IMR-90 (cell line): ENCODE measurements at regions not wholly inside any gene's neighbourhood (a gene's known extent, or its start where the extent isn't known, plus 50 kb on each side); places are given as distances from the start of the nearest gene placed in this dataset.

Experiments used
- ATAC-seq: fragments of 200-7000 bp; cut with Tn5 transposase; 2 replicates; pipeline ENCODE4 v1.9.1; 2020; ENCODE audit warnings: low read depth, mild to moderate bottlenecking, moderate library complexity
- BruUV-seq: library from RNA; stranded (reverse); fragments of 400-500 nt; replicated peaks from 2 replicates; lab custom pipeline; 2021; lab: Mats Ljungman, UMichigan
- CTCF ChIA-PET: fragments of 300-600 bp; formaldehyde crosslinking; extraction: SDS; loops from one replicate; lab custom pipeline; 2021; ENCODE audit warnings: antibody characterized with exemption; lab: Yijun Ruan, JAX
- POLR2A ChIA-PET: fragments of 300-600 bp; sonication (Branson Sonifier 250); formaldehyde crosslinking; loops from one replicate; lab custom pipeline; 2022; ENCODE audit warnings: antibody characterized with exemption; ENCODE audit not compliant: unreplicated experiment; lab: Charles Lee
- DNase-seq: peaks from one replicate; pipeline ENCODE4 v3.0.0; 2013
- H2AFZ ChIP-seq: replicated peaks from 2 replicates; pipeline ENCODE3; 2013; ENCODE audit warnings: low read length, mild to moderate bottlenecking; ENCODE audit not compliant: poor library complexity
- H2AK5ac ChIP-seq: 2 replicates; pipeline ENCODE4 v1.6.1; 2013; ENCODE audit warnings: low read depth, low read length, inconsistent platforms
- H2AK9ac ChIP-seq: replicated peaks from 2 replicates; pipeline ENCODE3; 2013; ENCODE audit warnings: mild to moderate bottlenecking, low read depth, low read length, moderate library complexity; ENCODE audit not compliant: poor library complexity
- H2BK120ac ChIP-seq: 2 replicates; pipeline ENCODE4 v1.6.1; 2013; ENCODE audit warnings: low read depth, low read length, inconsistent platforms
- H2BK15ac ChIP-seq: 3 replicates; pipeline ENCODE4 v1.6.1; 2013; ENCODE audit warnings: low read depth, low read length, inconsistent platforms
- H2BK20ac ChIP-seq: 2 replicates; pipeline ENCODE4 v1.6.1; 2013; ENCODE audit warnings: low read depth, mild to moderate bottlenecking, inconsistent platforms, low read length, moderate library complexity
- H2BK5ac ChIP-seq: 2 replicates; pipeline ENCODE4 v1.6.1; 2013; ENCODE audit warnings: mild to moderate bottlenecking, low read depth, low read length, inconsistent platforms; ENCODE audit not compliant: poor library complexity, severe bottlenecking
- H3K14ac ChIP-seq: replicated peaks from 2 replicates; pipeline ENCODE4 v1.6.1; 2013; ENCODE audit warnings: low read depth, low read length, inconsistent platforms
- H3K18ac ChIP-seq: 2 replicates; pipeline ENCODE4 v1.6.1; 2013; ENCODE audit warnings: low read depth, low read length, control low read depth
- H3K23ac ChIP-seq: 2 replicates; pipeline ENCODE4 v1.6.1; 2013; ENCODE audit warnings: low read depth, low read length, inconsistent platforms
- H3K27ac ChIP-seq: 2 replicates; pipeline ENCODE4 v1.5.1; 2013; ENCODE audit warnings: mild to moderate bottlenecking, control low read depth, low read length; ENCODE audit not compliant: insufficient read depth
- H3K27me3 ChIP-seq: 2 replicates; pipeline ENCODE4 v1.6.1; 2013; ENCODE audit warnings: low read length; ENCODE audit not compliant: control insufficient read depth, insufficient read depth
- H3K36me3 ChIP-seq: 2 replicates; pipeline ENCODE4 v1.6.1; 2013; ENCODE audit warnings: low read length, mixed read lengths; ENCODE audit not compliant: control insufficient read depth, insufficient read depth
- H3K4ac ChIP-seq: 2 replicates; pipeline ENCODE4 v1.6.1; 2013; ENCODE audit warnings: low read depth, low read length, inconsistent platforms
- H3K4me1 ChIP-seq: 2 replicates; pipeline ENCODE4 v1.6.1; 2013; ENCODE audit warnings: low read length, mixed read lengths; ENCODE audit not compliant: control insufficient read depth, insufficient read depth
- H3K4me2 ChIP-seq: 2 replicates; pipeline ENCODE4 v1.6.1; 2013; ENCODE audit warnings: low read depth, mild to moderate bottlenecking, control low read depth, low read length, moderate library complexity
- H3K4me3 ChIP-seq: 2 replicates; pipeline ENCODE4 v1.5.1; 2013; ENCODE audit warnings: low read depth, mild to moderate bottlenecking, control low read depth, low read length, moderate library complexity; ENCODE audit not compliant: insufficient read depth
- H3K56ac ChIP-seq: 2 replicates; pipeline ENCODE4 v1.6.1; 2013; ENCODE audit warnings: low read length, inconsistent platforms; ENCODE audit not compliant: insufficient read depth; ENCODE audit errors: extremely low read depth
- H3K79me1 ChIP-seq, 2 experiments: 2 replicates each; pipeline ENCODE4 v1.6.1; 2013; ENCODE audit warnings: low read length in 2 of 2, inconsistent platforms in 1 of 2, low read depth in 1 of 2
- H3K9ac ChIP-seq: 2 replicates; pipeline ENCODE4 v1.6.1; 2013; ENCODE audit warnings: low read depth, low read length, control low read depth
- H3K9me1 ChIP-seq: 2 replicates; pipeline ENCODE4 v1.6.1; 2013; ENCODE audit warnings: low read length, inconsistent platforms; ENCODE audit not compliant: insufficient read depth
- H3K9me3 ChIP-seq: 2 replicates; pipeline ENCODE4 v1.6.1; 2013; ENCODE audit warnings: low read length; ENCODE audit not compliant: control insufficient read depth, insufficient read depth
- H4K20me1 ChIP-seq: 2 replicates; pipeline ENCODE4 v1.6.1; 2013; ENCODE audit warnings: low read length, inconsistent platforms; ENCODE audit not compliant: insufficient read depth
- H4K5ac ChIP-seq: 2 replicates; pipeline ENCODE4 v1.6.1; 2013; ENCODE audit warnings: mild to moderate bottlenecking, low read depth, low read length, control low read depth
- H4K8ac ChIP-seq, 2 experiments: 2 replicates each; pipeline ENCODE4 v1.6.1; 2013; ENCODE audit warnings: low read depth in 2 of 2, low read length in 2 of 2, control low read depth in 1 of 2, inconsistent platforms in 1 of 2
- H4K91ac ChIP-seq: 2 replicates; pipeline ENCODE4 v1.6.1; 2013; ENCODE audit warnings: low read depth, low read length, inconsistent platforms; ENCODE audit not compliant: insufficient read depth
- BHLHE40 ChIP-seq: fragments of 150-350 bp; IDR thresholded peaks from 2 replicates; pipeline ENCODE4 v1.6.1; 2016; ENCODE audit warnings: mild to moderate bottlenecking, low read depth, low read length
- CEBPB ChIP-seq: IDR thresholded peaks from 2 replicates; pipeline ENCODE4 v1.6.1; 2012; ENCODE audit warnings: low read depth, low read length, improper control_type of control experiment
- CHD1 ChIP-seq: IDR thresholded peaks from 2 replicates; pipeline ENCODE4 v1.6.1; 2012; ENCODE audit warnings: low read depth, low read length, improper control_type of control experiment
- CTCF ChIP-seq: conservative IDR thresholded peaks from 2 replicates; pipeline ENCODE4 v1.5.1; 2012; ENCODE audit warnings: mild to moderate bottlenecking, low read depth, low read length, improper control_type of control experiment
- ELK1 ChIP-seq: fragments of 150-350 bp; IDR thresholded peaks from 2 replicates; pipeline ENCODE4 v1.6.1; 2016; ENCODE audit warnings: low read depth, mild to moderate bottlenecking, low read length, moderate library complexity, borderline replicate concordance
- FOS ChIP-seq: fragments of 150-350 bp; IDR thresholded peaks from 2 replicates; pipeline ENCODE4 v1.6.1; 2016; ENCODE audit warnings: low read depth, low read length
- MAFK ChIP-seq: IDR thresholded peaks from 2 replicates; pipeline ENCODE4 v1.6.1; 2012; ENCODE audit warnings: low read depth, low read length, improper control_type of control experiment
- MAZ ChIP-seq: IDR thresholded peaks from 2 replicates; pipeline ENCODE4 v1.6.1; 2012; ENCODE audit warnings: low read depth, mild to moderate bottlenecking, low read length, improper control_type of control experiment, moderate library complexity, borderline replicate concordance
- MXI1 ChIP-seq: IDR thresholded peaks from 2 replicates; pipeline ENCODE4 v1.6.1; 2012; ENCODE audit warnings: low read depth, mild to moderate bottlenecking, low read length, moderate library complexity, borderline replicate concordance
- NFE2L2 ChIP-seq: fragments of 150-350 bp; IDR thresholded peaks from 2 replicates; pipeline ENCODE4 v1.6.1; 2016; ENCODE audit warnings: low read depth, mild to moderate bottlenecking, low read length
- POLR2A ChIP-seq: IDR thresholded peaks from 2 replicates; pipeline ENCODE4 v1.6.1; 2012; ENCODE audit warnings: mild to moderate bottlenecking, low read depth, low read length
- RAD21 ChIP-seq: IDR thresholded peaks from 2 replicates; pipeline ENCODE4 v1.6.1; 2012; ENCODE audit warnings: low read length, improper control_type of control experiment
- RCOR1 ChIP-seq: IDR thresholded peaks from 2 replicates; pipeline ENCODE4 v1.6.1; 2012; ENCODE audit warnings: mild to moderate bottlenecking, low read length, improper control_type of control experiment; ENCODE audit not compliant: insufficient replicate concordance
- RFX5 ChIP-seq: IDR thresholded peaks from 2 replicates; pipeline ENCODE4 v1.8.0; 2012; ENCODE audit warnings: low read depth, mild to moderate bottlenecking, low read length, moderate library complexity
- SMC3 ChIP-seq: fragments of 150-350 bp; IDR thresholded peaks from 2 replicates; pipeline ENCODE4 v1.6.1; 2016; ENCODE audit warnings: low read depth, mild to moderate bottlenecking, antibody characterized with exemption, low read length, moderate library complexity
- USF2 ChIP-seq: fragments of 150-350 bp; IDR thresholded peaks from 2 replicates; pipeline ENCODE4 v1.6.1; 2017; ENCODE audit warnings: mild to moderate bottlenecking, antibody characterized with exemption, low read length, low read depth
- WGBS, 2 experiments: methylation state at CpG; one replicate each; pipeline versions ENCODE4 v1.1.5 to v1.1.7; 2013; ENCODE audit warnings: missing lambda C conversion rate in 2 of 2; ENCODE audit not compliant: insufficient read length in 1 of 2; ENCODE audit errors: extremely low coverage in 2 of 2; 5-methylcytosine and 5-hydroxymethylcytosine counted together
- dilution Hi-C: fragments of 300-500 bp; cut with HindIII; formaldehyde crosslinking; loops from one replicate; pipeline ENCODE4 v1.14.3; 2018; ENCODE audit warnings: low sequenced_read_pairs; ENCODE audit not compliant: unreplicated experiment
- in situ Hi-C: fragments of 300-500 bp; cut with MboI; formaldehyde crosslinking; loops from 3 replicates; pipeline ENCODE4 v1.14.3; 2019; ENCODE audit warnings: low sequenced_read_pairs, inconsistent platforms, mixed read lengths
- intact Hi-C: fragments of 100-400 bp; cut with micrococcal nuclease; formaldehyde crosslinking; loops from 2 replicates; pipeline ENCODE4 v1.10.0; 2022

GRCh38 chr4:26233350-26233749 lies 87.5 kb upstream of the RBPJ start:
- no peak overlapping the region for H3K27ac ChIP-seq
- no peak overlapping the region for H4K91ac ChIP-seq
- intact Hi-C loops (no loop called here), in situ Hi-C loops (no loop called here), dilution Hi-C loops (no loop called here)
- no peak overlapping the region; the same call in 1 of the 2 replicates for H3K4ac ChIP-seq
- H2BK5ac ChIP-seq, result no peak overlapping the region
- H4K20me1 ChIP-seq, result no peaks in the 10 kb centered on the region
- no peaks in the 10 kb centered on the region for H3K36me3 ChIP-seq
- peak overlapping the region; percentile 9; the same call in 1 of the 2 replicates for H2BK20ac ChIP-seq
- no peak overlapping the region for H2AK5ac ChIP-seq
- DNase-seq (no peak), ATAC-seq (no peak)
- H2AFZ ChIP-seq, result no peak overlapping the region
- no peak overlapping the region for H4K5ac ChIP-seq
- H2BK15ac ChIP-seq, result no peak overlapping the region
- no peak overlapping the region for H4K8ac ChIP-seq
- no TSS peak for BruUV-seq
- WGBS, 2 experiments, result 88% methylated on average over 4 of the region's 5 CpGs; no CpG with 5 or more reads in 1 of the 2 experiments
- peaks cover 8% of the 10 kb centered on the region for H3K4me1 ChIP-seq
- no peaks in the 10 kb centered on the region for H3K27me3 ChIP-seq
- POLR2A ChIA-PET, result no interaction called here
- no peak overlapping the region for H3K14ac ChIP-seq
- H2BK120ac ChIP-seq, result 0 out of 2 replicates have a peak overlapping the region, but pooled peaks have one; percentile 13
- no peak overlapping the region for H3K9ac ChIP-seq
- H3K18ac ChIP-seq, result peak overlapping the region; percentile 31; the same call in 1 of the 2 replicates
- H3K9me1 ChIP-seq, result peaks cover under 1% of the 10 kb centered on the region; the same call in 1 of the 2 replicates
- no peak overlapping the region for H3K4me3 ChIP-seq
- H3K23ac ChIP-seq, result no peak overlapping the region
- CTCF ChIA-PET, result interaction anchor here (0.9 kb wide), 1 partner anchor 13 kb away, joined by 4 read pairs; no protein-coding TSS in a partner anchor
- TF ChIP-seq SMC3 (no peak), CHD1 (no peak), RAD21 (no peak), CTCF (no peak), MAFK (no peak), BHLHE40 (no peak), MXI1 (no peak), RCOR1 (no peak), NFE2L2 (no peak), CEBPB (no peak), RFX5 (no peak), POLR2A (no peak), FOS (no peak), ELK1 (no peak), USF2 (no peak), MAZ (no peak)
- H2AK9ac ChIP-seq, result no peak overlapping the region
- H3K56ac ChIP-seq, result no peak overlapping the region
- H3K4me2 ChIP-seq, result no peak overlapping the region
- no peaks in the 10 kb centered on the region for H3K9me3 ChIP-seq
- no peaks in the 10 kb centered on the region for H3K79me1 ChIP-seq
